ENCODE measurements at regions not wholly inside any gene's neighbourhood (a gene's known extent, or its start where the extent isn't known, plus 50 kb on each side); places are given as distances from the start of the nearest gene placed in this dataset.

DNA sequence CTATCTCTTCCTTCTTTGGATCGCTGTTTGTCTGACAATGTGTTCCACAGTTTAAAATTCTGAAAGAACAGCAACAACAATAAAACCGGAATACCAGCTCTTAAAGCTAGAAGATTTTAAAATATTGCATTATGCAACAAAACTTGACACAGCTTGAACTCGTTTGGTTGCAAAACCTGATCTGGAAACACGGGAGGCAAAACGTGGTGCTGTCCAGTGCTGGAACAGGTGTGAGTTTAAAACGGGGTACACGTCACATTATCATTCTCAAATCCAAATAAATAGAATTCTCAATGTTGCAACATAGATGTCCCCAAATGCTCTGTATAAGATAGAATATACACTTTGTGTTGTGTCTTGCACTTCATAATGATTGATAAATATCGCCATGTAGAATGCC, 110.9 kb upstream of the LYSMD4 start:
- TF ChIP-seq, protein P1, sequence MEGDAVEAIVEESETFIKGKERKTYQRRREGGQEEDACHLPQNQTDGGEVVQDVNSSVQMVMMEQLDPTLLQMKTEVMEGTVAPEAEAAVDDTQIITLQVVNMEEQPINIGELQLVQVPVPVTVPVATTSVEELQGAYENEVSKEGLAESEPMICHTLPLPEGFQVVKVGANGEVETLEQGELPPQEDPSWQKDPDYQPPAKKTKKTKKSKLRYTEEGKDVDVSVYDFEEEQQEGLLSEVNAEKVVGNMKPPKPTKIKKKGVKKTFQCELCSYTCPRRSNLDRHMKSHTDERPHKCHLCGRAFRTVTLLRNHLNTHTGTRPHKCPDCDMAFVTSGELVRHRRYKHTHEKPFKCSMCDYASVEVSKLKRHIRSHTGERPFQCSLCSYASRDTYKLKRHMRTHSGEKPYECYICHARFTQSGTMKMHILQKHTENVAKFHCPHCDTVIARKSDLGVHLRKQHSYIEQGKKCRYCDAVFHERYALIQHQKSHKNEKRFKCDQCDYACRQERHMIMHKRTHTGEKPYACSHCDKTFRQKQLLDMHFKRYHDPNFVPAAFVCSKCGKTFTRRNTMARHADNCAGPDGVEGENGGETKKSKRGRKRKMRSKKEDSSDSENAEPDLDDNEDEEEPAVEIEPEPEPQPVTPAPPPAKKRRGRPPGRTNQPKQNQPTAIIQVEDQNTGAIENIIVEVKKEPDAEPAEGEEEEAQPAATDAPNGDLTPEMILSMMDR (IDR thresholded peaks at IDR 0.05) = no peak
- TF ChIP-seq EZH2phosphoT487 (IDR thresholded peaks at IDR 0.05) (no peak), EZH2 (IDR thresholded peaks at IDR 0.05) (no peak)

Data from neural progenitor cell (in vitro differentiated cells).